Endothelial cell of umbilical vein (primary cell): ENCODE measurements at regions not wholly inside any gene's neighbourhood (a gene's known extent, or its start where the extent isn't known, plus 50 kb on each side); places are given as distances from the start of the nearest gene placed in this dataset.

Source experiments
- BruUV-seq: library from RNA; stranded (reverse); fragments of 400-500 nt; replicated peaks from 2 replicates; lab custom pipeline; 2021; lab: Mats Ljungman, UMichigan
- CTCF ChIA-PET: fragments of 300-600, 350-600 bp; sonication (Branson Sonifier 250); formaldehyde crosslinking; loops from one replicate; lab custom pipeline; 2021; ENCODE audit warnings: antibody characterized with exemption, inconsistent platforms; lab: Charles Lee
- POLR2A ChIA-PET: fragments of 300-600, 350-600 bp; sonication (Branson Sonifier 250); formaldehyde crosslinking; loops from one replicate; lab custom pipeline; 2021; ENCODE audit warnings: antibody characterized with exemption, inconsistent platforms; lab: Charles Lee
- DNase-seq: peaks from one replicate; pipeline ENCODE4 v3.0.0-alpha.2; 2011; ENCODE audit warnings: low read depth, low spot score
- FAIRE-seq: peaks from 2 replicates; lab custom pipeline; 2011; peaks lifted over from hg19 to GRCh38; lab: Jason Lieb, UNC
- H2AFZ ChIP-seq: 2 replicates; pipeline ENCODE4 v1.6.0; 2012; ENCODE audit warnings: low read depth, low read length, control low read depth, inconsistent platforms
- H3K27ac ChIP-seq: 2 replicates; pipeline ENCODE4 v1.5.1; 2011; ENCODE audit warnings: low read depth, mild to moderate bottlenecking, control low read depth, low read length, moderate library complexity; ENCODE audit not compliant: insufficient read depth
- H3K27me3 ChIP-seq, 2 experiments: 2 replicates each; pipeline versions ENCODE4 v1.6.0 to v1.6.1; 2011; ENCODE audit warnings: low read length in 2 of 2, mixed read lengths in 1 of 2; ENCODE audit not compliant: control insufficient read depth in 2 of 2, insufficient read depth in 2 of 2
- H3K36me3 ChIP-seq, 2 experiments: 2 replicates in 1 of 2; 3 replicates in 1 of 2; pipeline ENCODE4 v1.5.1; 2011; ENCODE audit warnings: low read length in 2 of 2, mild to moderate bottlenecking in 1 of 2, moderate library complexity in 1 of 2; ENCODE audit not compliant: control insufficient read depth in 2 of 2, insufficient read depth in 2 of 2; ENCODE audit errors: extremely low read depth in 1 of 2
- H3K4me1 ChIP-seq: 3 replicates; pipeline ENCODE4 v1.5.1; 2011; ENCODE audit warnings: mild to moderate bottlenecking, low read length; ENCODE audit not compliant: control insufficient read depth, insufficient read depth; ENCODE audit errors: extremely low read depth
- H3K4me2 ChIP-seq: 2 replicates; pipeline ENCODE4 v1.6.1; 2011; ENCODE audit warnings: low read length, control low read depth, mixed read lengths; ENCODE audit not compliant: insufficient read depth
- H3K4me3 ChIP-seq, 3 experiments: fragments of 200-600 bp in 1 of 3; sonication (generic), shearing (Covaris generic) in 1 of 3; replicated peaks in 1 of 3; 2 replicates each; pipeline ENCODE4 v1.5.1; 2011 to 2016; ENCODE audit warnings: control low read depth in 3 of 3, low read length in 3 of 3, mild to moderate bottlenecking in 2 of 3, inconsistent platforms in 1 of 3, low read depth in 1 of 3, moderate library complexity in 1 of 3; ENCODE audit not compliant: insufficient read depth in 1 of 3
- H3K79me2 ChIP-seq: 2 replicates; pipeline ENCODE4 v1.6.0; 2012; ENCODE audit warnings: low read length, inconsistent platforms; ENCODE audit not compliant: control insufficient read depth, insufficient read depth
- H3K9ac ChIP-seq: replicated peaks from 2 replicates; pipeline ENCODE3; 2011; ENCODE audit warnings: low read length, control low read depth; ENCODE audit not compliant: insufficient read depth; ENCODE audit errors: extremely low read depth
- H3K9me1 ChIP-seq: replicated peaks from 3 replicates; pipeline ENCODE4 v1.6.0; 2011; ENCODE audit warnings: mild to moderate bottlenecking, low read length; ENCODE audit not compliant: control insufficient read depth, insufficient read depth; ENCODE audit errors: extremely low read depth
- H3K9me3 ChIP-seq: replicated peaks from 2 replicates; pipeline ENCODE4 v1.5.1; 2012; ENCODE audit warnings: low read length, inconsistent platforms; ENCODE audit not compliant: control insufficient read depth, insufficient read depth
- H4K20me1 ChIP-seq: replicated peaks from 2 replicates; pipeline ENCODE3; 2011; ENCODE audit warnings: mild to moderate bottlenecking, low read length; ENCODE audit not compliant: control insufficient read depth, insufficient read depth; ENCODE audit errors: extremely low read depth
- EZH2 ChIP-seq: IDR thresholded peaks from 2 replicates; pipeline ENCODE4 v1.6.1; 2012; ENCODE audit warnings: borderline replicate concordance, low read depth, mild to moderate bottlenecking, moderate library complexity, low read length, inconsistent platforms; ENCODE audit not compliant: severe bottlenecking
- FOS ChIP-seq: IDR thresholded peaks from 2 replicates; pipeline ENCODE4 v1.6.1; 2011; ENCODE audit warnings: mild to moderate bottlenecking, low read length, moderate library complexity, borderline replicate concordance; ENCODE audit not compliant: insufficient read depth
- GATA2 ChIP-seq: IDR thresholded peaks from 2 replicates; pipeline ENCODE4 v1.7.0; 2011; ENCODE audit warnings: low read depth, mild to moderate bottlenecking, moderate library complexity, mixed read lengths, low read length; ENCODE audit not compliant: insufficient read length, insufficient read depth
- JUN ChIP-seq: IDR thresholded peaks from 2 replicates; pipeline ENCODE4 v1.6.1; 2011; ENCODE audit warnings: borderline replicate concordance, low read depth; ENCODE audit not compliant: insufficient read length, insufficient read depth
- MAX ChIP-seq: IDR thresholded peaks from 2 replicates; pipeline ENCODE4 v1.6.1; 2011; ENCODE audit not compliant: insufficient read depth, insufficient read length
- MYC ChIP-seq: IDR thresholded peaks from one replicate; pipeline ENCODE4 v1.6.1; 2011; ENCODE audit warnings: mild to moderate bottlenecking, low read depth, low read length
- POLR2A ChIP-seq: IDR thresholded peaks from 2 replicates; pipeline ENCODE4 v1.6.1; 2012; ENCODE audit warnings: low read depth, mild to moderate bottlenecking, control low read depth, low read length
- dilution Hi-C: fragments of 300-500 bp; cut with MboI; formaldehyde crosslinking; loops from one replicate; pipeline ENCODE4 v1.15.0; 2019; ENCODE audit warnings: low sequenced_read_pairs; ENCODE audit not compliant: extremely low pct_ligation_motif_present
- intact Hi-C: fragments of 100-400 bp; cut with micrococcal nuclease; formaldehyde crosslinking; loops from one replicate; pipeline ENCODE4 v1.10.0; 2022

- no peaks in the 10 kb centered on the region for H3K9me1 ChIP-seq
- no peak overlapping the region for H3K4me3 ChIP-seq
- CTCF ChIA-PET, result interaction anchor here (1.0 kb wide), 1 partner anchor 14 kb away, joined by 3 read pairs; no protein-coding TSS in a partner anchor
- H3K4me2 ChIP-seq, result no peak overlapping the region
- FAIRE-seq (no peak), DNase-seq (no peak)
- no TSS peak for BruUV-seq
- no peaks in the 10 kb centered on the region for H3K9me3 ChIP-seq
- no peak overlapping the region for H3K9ac ChIP-seq
- H3K27ac ChIP-seq, result no peak overlapping the region
- TF ChIP-seq GATA2 (no peak), POLR2A (no peak), EZH2 (no peak)
- H2AFZ ChIP-seq, result no peak overlapping the region
- no peaks in the 10 kb centered on the region for H3K27me3 ChIP-seq
- intact Hi-C loops (no loop called here), dilution Hi-C loops (no loop called here)
- no peaks in the 10 kb centered on the region for H3K36me3 ChIP-seq
- no peaks in the 10 kb centered on the region for H3K79me2 ChIP-seq
- H3K4me1 ChIP-seq, result peaks cover 31% of the 10 kb centered on the region
- H4K20me1 ChIP-seq, result no peaks in the 10 kb centered on the region
- POLR2A ChIA-PET, result no interaction called here
These were observed 86.1 kb upstream of the ARHGAP20 start for GRCh38 chr11:110798201-110798900.

DNA sequence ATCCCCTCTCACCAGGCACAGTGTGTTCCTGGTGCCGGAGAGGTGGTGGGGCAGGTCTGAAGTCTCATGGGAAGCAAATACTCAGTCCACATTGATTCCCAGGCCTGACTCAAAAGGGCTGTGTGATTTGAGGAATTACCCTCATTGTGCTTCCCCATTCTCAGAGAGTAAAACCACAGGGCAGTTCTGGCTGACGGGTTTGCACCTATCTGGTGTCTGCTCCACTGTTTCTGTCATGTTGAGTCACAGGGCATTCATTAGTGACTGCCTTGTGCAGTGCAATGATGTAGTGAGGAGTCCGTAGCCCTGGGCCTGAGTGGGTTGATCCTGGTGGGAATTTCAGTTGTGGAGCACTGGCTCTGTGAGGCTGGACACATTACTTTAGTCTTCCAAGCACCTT, 85.2 kb upstream of the ARHGAP20 start:
- Histone ChIP-seq H3K27ac (no peak overlapping the region), H2AFZ (peak overlapping the region; percentile 21), H3K4me2 (no peak overlapping the region), H4K20me1 (no peaks in the 10 kb centered on the region), H3K9me1 (no peaks in the 10 kb centered on the region), H3K36me3 (no peaks in the 10 kb centered on the region), H3K9me3 (no peaks in the 10 kb centered on the region), H3K79me2 (no peaks in the 10 kb centered on the region), H3K4me3 (no peak overlapping the region), H3K27me3 (no peaks in the 10 kb centered on the region), H3K9ac (no peak overlapping the region), H3K4me1 (peaks cover 31% of the 10 kb centered on the region)
- dilution Hi-C loops (no loop called here), intact Hi-C loops (no loop called here)
- no peak for TF ChIP-seq FOS
- TF ChIP-seq MAX, result no peak
- TF ChIP-seq MYC, result no peak
- TF ChIP-seq GATA2, result no peak
- TF ChIP-seq POLR2A, result no peak
- TF ChIP-seq JUN, result no peak
- no peak for TF ChIP-seq EZH2
- BruUV-seq, result no TSS peak
- ChIA-PET CTCF (interaction anchor here (1.0 to 1.1 kb wide), 2 partner anchors 11 to 13 kb away, joined by 3 read pairs; no protein-coding TSS in a partner anchor), POLR2A (no interaction called here)
- no peak for FAIRE-seq
- DNase-seq, result no peak
